Mesenteric fat pad (tissue), 1 donor: ENCODE measurements at regions not wholly inside any gene's neighbourhood (a gene's known extent, or its start where the extent isn't known, plus 50 kb on each side); places are given as distances from the start of the nearest gene placed in this dataset.
"Not testable (repeated sequence)": the region's sequence is repeated elsewhere in the genome, so short reads cannot be mapped to it uniquely, and the experiment has no call there.

Experiments
- DNase-seq: peaks from one replicate; pipeline ENCODE4 v3.0.0-alpha.2; 2020; ENCODE audit warnings: low spot score
- donor health status: DM: yes; HTN: yes; CAD: no.

- no peak for DNase-seq
Observed at GRCh38 chr12:58306266-58307000, 365.1 kb downstream of the ATP23 start.

- DNase-seq = no peak
Observed at GRCh38 chr12:58309806-58310205, 368.4 kb downstream of the ATP23 start.

GRCh38 chr12:58310368-58310767 lies 369.0 kb downstream of the ATP23 start:
- DNase-seq = no peak

GRCh38 chr12:58310809-58311622 lies 369.6 kb downstream of the ATP23 start:
- no peak for DNase-seq

GRCh38 chr12:58313091-58313855 lies 371.9 kb downstream of the ATP23 start:
- no peak for DNase-seq

GRCh38 chr12:58314610-58315009 lies 373.2 kb downstream of the ATP23 start:
- DNase-seq = no peak

- DNase-seq = no peak
Observed at GRCh38 chr12:58316926-58317325, 375.6 kb downstream of the ATP23 start.

GRCh38 chr12:58321414-58321813 lies 380.0 kb downstream of the ATP23 start:
- no peak for DNase-seq

- no peak for DNase-seq
Observed at GRCh38 chr12:58323676-58324075, 382.3 kb downstream of the ATP23 start.

GRCh38 chr12:58325561-58325960 lies 384.2 kb downstream of the ATP23 start:
- no peak for DNase-seq

- DNase-seq = no peak
Observed at GRCh38 chr12:58326534-58326933, 385.2 kb downstream of the ATP23 start.

- not testable (repeated sequence) for DNase-seq
Observed at GRCh38 chr12:58336581-58337242, 395.3 kb downstream of the ATP23 start.

- DNase-seq = not testable (repeated sequence)
Observed at GRCh38 chr12:58337539-58337938, 396.2 kb downstream of the ATP23 start.

GRCh38 chr12:58341791-58342190 lies 400.4 kb downstream of the ATP23 start:
- DNase-seq = no peak

- DNase-seq = no peak
Observed at GRCh38 chr12:58342736-58343135, 401.4 kb downstream of the ATP23 start.

- no peak for DNase-seq
Observed at GRCh38 chr12:58346032-58346632, 404.8 kb downstream of the ATP23 start.

- DNase-seq = no peak
Observed at GRCh38 chr12:58347188-58347587, 405.8 kb downstream of the ATP23 start.

- DNase-seq = no peak
Observed at GRCh38 chr12:58347691-58348090, 406.3 kb downstream of the ATP23 start.

- DNase-seq = no peak
Observed at GRCh38 chr12:58349161-58349560, 407.8 kb downstream of the ATP23 start.

- no peak for DNase-seq
Observed at GRCh38 chr12:58356794-58357193, 415.4 kb downstream of the ATP23 start.

- DNase-seq = no peak
Observed at GRCh38 chr12:58357511-58357910, 416.1 kb downstream of the ATP23 start.
